HG02759 (cell line): ENCODE measurements at regions not wholly inside any gene's neighbourhood (a gene's known extent, or its start where the extent isn't known, plus 50 kb on each side); places are given as distances from the start of the nearest gene placed in this dataset.

ENCODE experiments used
- ATAC-seq: cut with Tn5 transposase; IDR thresholded peaks from one replicate; pipeline ENCODE4 v1.9.1; 2021; ENCODE audit warnings: mild to moderate bottlenecking, moderate library complexity; ENCODE audit not compliant: unreplicated experiment

- ATAC-seq, result no peak
These were observed 115.4 kb upstream of the CNTLN start for GRCh38 chr9:17019398-17019797.

GRCh38 chr9:17018540-17019196, 116.2 kb upstream of the CNTLN start:
- no peak for ATAC-seq

DNA sequence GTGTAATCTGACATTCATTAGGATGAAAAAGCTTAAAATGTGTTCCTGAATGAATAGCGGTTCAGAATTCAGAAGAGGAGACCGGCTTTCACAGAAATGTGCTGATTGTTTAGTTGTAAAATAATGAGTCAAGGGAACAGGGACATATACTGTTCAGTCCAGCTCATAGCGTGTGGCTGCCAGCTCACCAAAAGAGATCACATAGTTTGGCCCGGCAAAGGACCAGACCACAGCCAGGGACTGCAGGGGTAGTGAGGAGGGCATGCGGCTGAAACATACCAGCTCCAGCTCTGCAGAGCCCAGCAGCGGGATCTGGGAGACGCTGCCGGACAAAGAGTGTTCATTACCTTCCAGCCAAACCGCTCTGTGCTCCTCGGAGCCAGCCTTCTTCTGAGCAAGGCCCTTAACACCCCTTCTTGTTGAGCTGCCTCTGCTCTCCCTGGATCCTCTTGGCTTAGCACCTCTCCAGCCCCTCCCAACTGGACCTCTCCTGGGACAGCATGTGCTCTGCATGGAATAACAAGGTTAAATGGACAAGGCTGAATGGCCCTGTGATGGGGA, 116.8 kb upstream of the CNTLN start:
- no peak for ATAC-seq

DNA sequence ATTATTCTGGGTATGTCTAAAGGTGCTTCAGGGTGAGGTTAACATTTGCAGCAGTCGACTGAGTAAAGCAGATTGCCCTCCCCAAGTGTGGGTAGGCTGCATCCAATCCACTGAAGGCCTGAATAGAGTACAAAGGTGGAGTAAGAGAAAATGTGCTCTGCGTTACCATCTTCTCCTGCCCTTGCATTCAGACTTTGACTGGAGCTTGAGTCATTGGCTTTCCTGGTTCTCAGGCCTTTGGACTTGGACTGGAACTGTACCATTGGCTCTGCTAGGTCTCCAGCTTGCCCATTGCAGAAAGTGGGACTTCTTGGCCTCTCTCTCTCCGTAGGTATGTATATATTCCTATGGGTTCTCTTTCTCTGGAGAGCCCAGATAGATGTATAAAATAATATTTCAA, 120.9 kb upstream of the CNTLN start:
- no peak for ATAC-seq

DNA sequence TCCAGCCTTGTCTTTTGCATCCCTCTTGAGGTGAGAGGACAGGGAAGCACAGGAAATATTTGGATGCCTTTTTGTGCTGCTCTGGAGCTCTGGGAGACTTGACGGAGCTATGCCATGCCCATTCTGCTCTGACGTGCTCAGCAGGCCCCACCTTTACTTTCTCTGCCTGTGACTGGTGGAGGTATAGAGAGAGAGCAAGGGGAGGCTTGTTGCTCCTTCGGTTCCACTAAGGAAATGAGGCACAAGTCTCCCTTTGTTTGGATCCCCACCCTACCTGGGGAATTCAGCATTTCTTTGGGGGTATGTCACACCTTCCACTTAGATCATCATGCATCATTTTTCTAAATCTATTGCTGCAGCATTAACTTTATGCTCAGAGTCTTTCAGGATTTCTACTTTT, 121.8 kb upstream of the CNTLN start:
- ATAC-seq, result no peak

GRCh38 chr9:17011880-17012279, 123.0 kb upstream of the CNTLN start:
- ATAC-seq, result no peak

- ATAC-seq, result no peak
These were observed 125.8 kb upstream of the CNTLN start for GRCh38 chr9:17009071-17009470.

DNA sequence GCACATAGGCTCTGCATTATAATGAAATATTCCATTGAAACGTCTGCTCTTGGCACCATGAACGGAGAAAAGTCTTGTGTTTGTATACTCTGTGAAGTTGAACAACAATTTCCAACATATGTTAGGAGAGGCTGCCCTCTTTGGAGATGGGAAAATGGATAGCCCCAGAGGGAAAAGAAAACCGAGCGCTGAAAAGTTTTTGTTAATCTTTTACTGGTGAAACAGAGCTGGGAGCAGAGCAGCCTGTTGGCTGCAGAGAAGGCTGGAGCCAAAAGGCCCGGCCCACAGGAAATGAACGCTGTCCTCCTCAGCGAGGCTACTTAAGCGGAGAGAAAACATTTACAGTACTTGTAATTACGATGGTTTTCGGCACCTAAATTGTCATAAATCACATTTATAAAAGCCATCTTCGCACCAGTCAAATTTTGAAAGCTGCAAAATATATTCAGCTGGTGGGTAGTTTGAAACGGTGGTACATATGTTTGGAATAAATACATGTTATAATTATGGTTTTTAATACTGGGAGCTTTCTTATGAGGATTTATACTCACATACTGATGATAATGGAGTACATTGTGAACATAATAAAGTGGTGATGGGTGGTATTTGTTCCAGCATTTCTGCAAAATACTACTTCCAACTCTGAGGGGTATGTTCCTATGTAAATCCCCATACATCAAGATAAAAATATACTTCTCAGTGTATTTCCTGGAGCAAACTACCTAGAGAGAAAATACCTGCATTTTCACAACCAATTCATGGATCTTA, 129.6 kb upstream of the CNTLN start:
- ATAC-seq, result no peak

GRCh38 chr9:17004500-17004899, 130.3 kb upstream of the CNTLN start:
- no peak for ATAC-seq

DNA sequence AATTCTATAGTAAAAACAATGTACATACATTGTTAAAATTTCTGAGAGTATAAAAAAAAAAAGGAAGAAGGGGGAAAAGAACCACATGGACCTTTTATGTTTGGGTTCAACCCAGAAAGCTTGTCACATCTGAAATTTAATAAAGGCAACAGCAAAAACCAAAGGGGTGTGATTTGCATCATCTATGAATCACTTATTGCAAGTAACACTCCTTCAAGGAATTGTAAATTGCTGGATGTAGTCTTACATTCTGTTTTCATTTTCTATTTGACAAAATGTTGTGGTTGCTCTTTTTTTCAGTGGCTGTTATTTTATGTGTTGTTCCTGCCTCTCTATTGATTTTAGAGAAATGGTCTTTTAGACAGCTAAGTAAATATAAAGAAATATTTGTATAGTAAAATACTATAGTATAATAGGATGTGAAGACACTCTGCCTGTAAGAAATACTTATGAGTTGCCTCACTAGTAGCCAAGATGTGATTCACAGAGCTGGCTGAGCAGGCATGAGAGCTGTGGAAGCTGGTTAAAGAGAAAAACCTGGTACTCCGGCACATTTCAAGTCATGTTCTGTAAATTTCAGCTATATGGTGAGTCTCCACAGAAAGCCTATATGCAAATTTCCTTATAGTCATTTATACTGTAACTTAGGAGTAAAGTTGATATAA, 131.1 kb upstream of the CNTLN start:
- ATAC-seq, result no peak

GRCh38 chr9:16996901-16997491, 126.5 kb upstream of the BNC2 start:
- no peak for ATAC-seq

GRCh38 chr9:16992138-16992537, 121.7 kb upstream of the BNC2 start:
- ATAC-seq, result no peak

GRCh38 chr9:16987026-16987425, 116.6 kb upstream of the BNC2 start:
- ATAC-seq, result no peak

GRCh38 chr9:16986556-16986955, 116.1 kb upstream of the BNC2 start:
- ATAC-seq, result no peak

GRCh38 chr9:16985559-16986348, 115.3 kb upstream of the BNC2 start:
- ATAC-seq, result no peak

GRCh38 chr9:16982780-16983310, 112.4 kb upstream of the BNC2 start:
- no peak for ATAC-seq

- no peak for ATAC-seq
These were observed 106.0 kb upstream of the BNC2 start for GRCh38 chr9:16976427-16976826.

GRCh38 chr9:16974436-16974835, 104.0 kb upstream of the BNC2 start:
- ATAC-seq, result no peak

DNA sequence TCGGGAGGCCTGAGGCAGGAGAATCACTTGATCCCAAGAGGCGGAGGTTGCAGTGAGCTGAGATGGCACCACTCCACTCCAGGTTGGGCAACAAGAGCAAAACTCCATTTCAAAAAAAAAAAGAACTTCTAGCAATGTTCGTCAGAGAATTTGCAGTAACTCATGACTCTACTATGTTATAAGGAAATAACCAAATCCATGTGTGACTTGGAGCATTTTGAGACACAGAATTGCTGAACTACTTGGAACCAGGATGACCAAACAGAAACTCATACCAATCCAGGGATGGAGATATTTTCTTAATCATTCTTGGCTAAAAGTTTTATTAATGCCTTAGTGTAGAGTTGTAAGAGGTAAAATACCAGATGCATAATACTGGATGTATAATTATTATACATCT, 99.9 kb upstream of the BNC2 start:
- ATAC-seq, result no peak

DNA sequence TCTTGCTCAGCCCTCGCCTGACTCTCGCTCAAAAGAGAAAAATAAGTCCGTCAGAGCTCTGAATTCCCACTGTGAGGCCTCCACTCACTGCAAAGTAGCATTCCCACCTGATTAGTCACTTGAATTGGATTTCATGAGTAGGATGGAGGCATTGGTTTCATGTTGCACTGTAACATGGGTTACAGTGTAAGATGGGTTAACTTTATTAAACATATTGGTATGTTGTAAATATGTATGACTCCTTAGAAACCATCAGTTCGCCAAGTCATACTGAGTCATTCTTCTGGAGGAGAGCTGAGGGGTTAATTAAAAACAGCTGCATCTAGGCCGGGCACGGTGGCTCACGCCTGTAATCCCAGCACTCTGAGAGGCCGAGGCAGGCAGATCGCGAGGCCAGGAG, 93.8 kb upstream of the BNC2 start:
- no peak for ATAC-seq
